ENCODE measurements at regions not wholly inside any gene's neighbourhood (a gene's known extent, or its start where the extent isn't known, plus 50 kb on each side); places are given as distances from the start of the nearest gene placed in this dataset.

GRCh38 chr7:9981742-9982349 lies 991.8 kb upstream of the PHF14 start:
- TF ChIP-seq GATA2 (IDR thresholded peaks at IDR 0.05; ENCODE audit: low read depth, low read length) (peak; percentile 68; the same call in 1 of the 2 replicates), GATA3 (IDR thresholded peaks at IDR 0.05; ENCODE audit: low read depth, low read length) (peak; percentile 83)

DNA sequence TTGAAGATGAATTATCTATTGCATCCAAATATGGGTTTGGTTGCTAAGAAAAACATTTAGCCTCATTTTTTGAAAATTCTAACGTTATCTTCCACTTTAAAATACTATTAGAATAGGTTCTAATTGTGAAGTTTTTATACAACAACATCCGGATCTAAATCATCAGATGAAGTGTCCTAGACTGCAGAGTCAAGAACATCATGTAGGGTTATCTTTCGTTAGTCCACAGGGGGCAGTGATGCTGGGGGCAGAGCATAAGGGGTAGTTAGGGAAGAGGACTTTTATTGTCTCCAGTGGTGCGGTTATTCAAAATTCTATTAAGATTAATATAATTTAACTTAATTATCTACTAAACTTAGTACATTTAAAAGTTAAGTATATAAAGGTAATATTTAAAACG lies 990.6 kb upstream of the PHF14 start:
- TF ChIP-seq GATA3 (IDR thresholded peaks at IDR 0.05; ENCODE audit: low read depth, low read length) (no peak), GATA2 (IDR thresholded peaks at IDR 0.05; ENCODE audit: low read depth, low read length) (no peak)

GRCh38 chr7:10015687-10016086 lies 958.0 kb upstream of the PHF14 start:
- no peak for TF ChIP-seq GATA2 (IDR thresholded peaks at IDR 0.05; ENCODE audit: low read depth, low read length)
- TF ChIP-seq GATA3 (IDR thresholded peaks at IDR 0.05; ENCODE audit: low read depth, low read length), result no peak

GRCh38 chr7:10022480-10022879 lies 951.2 kb upstream of the PHF14 start:
- no peak for TF ChIP-seq GATA3 (IDR thresholded peaks at IDR 0.05; ENCODE audit: low read depth, low read length)
- no peak for TF ChIP-seq GATA2 (IDR thresholded peaks at IDR 0.05; ENCODE audit: low read depth, low read length)

DNA sequence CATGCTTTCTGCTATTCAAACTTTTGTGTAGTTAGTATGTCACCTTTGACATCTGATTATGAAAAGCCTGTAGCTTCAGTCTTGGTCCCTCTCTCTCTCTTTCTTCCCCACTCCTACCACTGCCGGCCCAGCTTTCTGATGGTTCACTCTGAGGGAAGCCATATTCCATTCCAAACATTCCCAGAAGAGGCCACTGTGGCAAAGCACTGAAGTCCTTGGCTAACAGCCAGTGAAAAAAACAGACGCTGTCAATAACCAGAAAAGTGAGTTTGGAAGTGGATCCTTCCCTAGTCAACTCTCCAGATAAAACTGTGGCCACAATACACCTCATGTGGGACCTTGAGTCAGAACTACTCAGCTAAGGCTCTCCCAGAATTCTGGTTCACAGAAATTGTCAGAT lies 950.7 kb upstream of the PHF14 start:
- TF ChIP-seq GATA2 (IDR thresholded peaks at IDR 0.05; ENCODE audit: low read depth, low read length), result no peak

- TF ChIP-seq GATA2 (IDR thresholded peaks at IDR 0.05; ENCODE audit: low read depth, low read length), result no peak
- TF ChIP-seq GATA3 (IDR thresholded peaks at IDR 0.05; ENCODE audit: low read depth, low read length), result no peak
Measured at GRCh38 chr7:10034843-10035556, 938.7 kb upstream of the PHF14 start.

- TF ChIP-seq GATA2 (IDR thresholded peaks at IDR 0.05; ENCODE audit: low read depth, low read length) (peak; percentile 86), GATA3 (IDR thresholded peaks at IDR 0.05; ENCODE audit: low read depth, low read length) (peak; percentile 91)
Measured at GRCh38 chr7:10036693-10037092, 937.0 kb upstream of the PHF14 start.

DNA sequence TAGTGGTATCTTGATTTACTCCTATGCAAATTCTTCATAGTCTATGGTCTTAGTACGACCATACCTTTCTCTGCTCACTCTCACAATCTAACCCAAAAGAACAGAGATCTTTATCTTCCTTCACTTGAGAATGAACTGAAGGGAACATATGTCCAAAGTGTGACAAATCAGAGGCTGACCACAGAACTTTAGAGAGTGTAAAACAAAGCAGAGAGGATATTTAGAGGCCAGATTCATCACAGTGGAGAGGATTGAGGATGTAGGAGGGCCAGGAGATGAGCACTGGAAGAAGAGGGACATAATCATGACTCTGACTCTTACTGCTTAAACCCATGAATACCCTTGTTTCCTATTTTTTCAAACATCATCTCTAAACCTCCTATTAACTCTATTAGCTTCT lies 935.3 kb upstream of the PHF14 start:
- TF ChIP-seq GATA3 (IDR thresholded peaks at IDR 0.05; ENCODE audit: low read depth, low read length), result no peak; the same call in 1 of the 2 replicates
- no peak; the same call in 1 of the 2 replicates for TF ChIP-seq GATA2 (IDR thresholded peaks at IDR 0.05; ENCODE audit: low read depth, low read length)

DNA sequence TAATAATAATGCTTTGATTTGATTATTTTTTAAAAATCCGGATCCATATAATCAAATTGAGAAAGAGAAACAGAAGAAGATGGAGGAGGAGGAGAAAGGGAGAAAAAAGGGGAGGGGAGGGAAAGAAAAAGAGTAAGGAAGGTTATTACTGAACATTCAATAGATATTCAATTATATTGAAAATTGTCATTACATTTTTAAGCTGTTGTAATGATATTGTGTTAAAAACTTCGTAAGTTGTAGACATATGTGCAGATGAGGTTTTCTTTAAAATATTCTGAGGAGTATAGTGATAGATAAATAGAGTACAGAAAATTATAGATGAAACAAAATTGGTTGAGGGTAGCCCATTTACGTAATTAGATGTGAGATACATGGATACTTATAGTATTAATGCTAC lies 933.0 kb upstream of the PHF14 start:
- TF ChIP-seq GATA2 (IDR thresholded peaks at IDR 0.05; ENCODE audit: low read depth, low read length), result no peak
- no peak for TF ChIP-seq GATA3 (IDR thresholded peaks at IDR 0.05; ENCODE audit: low read depth, low read length)

DNA sequence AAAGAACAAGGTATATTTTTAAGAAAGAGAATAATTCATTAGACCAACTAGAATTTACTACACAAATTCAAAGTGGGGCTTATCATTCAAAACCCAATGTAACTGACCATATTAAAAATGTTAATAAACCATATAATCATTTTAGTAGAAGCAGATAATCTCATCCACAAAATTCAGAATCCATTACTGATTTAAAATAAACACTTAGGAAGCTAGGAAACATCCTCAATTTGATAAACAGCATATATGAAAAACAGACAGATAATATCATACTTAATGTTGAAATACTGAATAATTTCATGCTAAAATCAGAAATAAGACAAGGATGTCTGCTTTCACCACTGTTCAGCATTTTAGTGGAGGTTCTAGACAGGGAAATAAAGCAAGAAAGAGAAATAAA lies 902.8 kb upstream of the PHF14 start:
- TF ChIP-seq GATA2 (IDR thresholded peaks at IDR 0.05; ENCODE audit: low read depth, low read length) (no peak), GATA3 (IDR thresholded peaks at IDR 0.05; ENCODE audit: low read depth, low read length) (no peak)

GRCh38 chr7:10075866-10076265 lies 897.8 kb upstream of the PHF14 start:
- TF ChIP-seq GATA2 (IDR thresholded peaks at IDR 0.05; ENCODE audit: low read depth, low read length), result no peak
- no peak for TF ChIP-seq GATA3 (IDR thresholded peaks at IDR 0.05; ENCODE audit: low read depth, low read length)

DNA sequence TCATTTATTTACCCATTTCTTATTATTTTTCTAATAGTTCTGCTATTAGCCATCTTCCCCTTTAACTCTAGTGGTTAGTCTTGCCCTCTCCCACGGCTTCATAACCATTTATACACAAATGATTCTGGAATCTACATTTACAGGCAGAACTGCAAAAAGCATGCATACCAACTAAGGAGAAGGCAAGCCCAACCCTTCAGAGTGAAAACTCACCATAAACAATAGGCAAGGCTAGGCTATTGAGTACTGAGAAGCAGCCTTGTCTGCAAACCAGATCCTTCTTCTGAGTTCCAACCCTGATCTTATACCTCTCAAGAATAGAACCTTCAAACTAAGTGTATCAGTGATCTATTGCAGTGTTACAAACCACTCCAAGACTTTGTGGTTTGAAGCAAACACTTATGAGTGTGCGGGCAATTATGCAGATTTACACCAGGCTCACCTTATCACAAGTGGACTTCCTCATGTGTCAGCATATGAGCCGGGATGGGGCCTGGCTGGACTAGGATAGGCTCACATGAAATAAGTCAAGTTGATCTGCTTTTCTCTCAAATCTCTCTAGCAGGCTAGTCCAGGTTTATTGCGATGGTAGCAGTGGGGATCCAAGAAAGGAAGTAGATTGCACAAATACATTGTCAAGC lies 896.9 kb upstream of the PHF14 start:
- TF ChIP-seq GATA2 (IDR thresholded peaks at IDR 0.05; ENCODE audit: low read depth, low read length) (no peak), GATA3 (IDR thresholded peaks at IDR 0.05; ENCODE audit: low read depth, low read length) (no peak)

DNA sequence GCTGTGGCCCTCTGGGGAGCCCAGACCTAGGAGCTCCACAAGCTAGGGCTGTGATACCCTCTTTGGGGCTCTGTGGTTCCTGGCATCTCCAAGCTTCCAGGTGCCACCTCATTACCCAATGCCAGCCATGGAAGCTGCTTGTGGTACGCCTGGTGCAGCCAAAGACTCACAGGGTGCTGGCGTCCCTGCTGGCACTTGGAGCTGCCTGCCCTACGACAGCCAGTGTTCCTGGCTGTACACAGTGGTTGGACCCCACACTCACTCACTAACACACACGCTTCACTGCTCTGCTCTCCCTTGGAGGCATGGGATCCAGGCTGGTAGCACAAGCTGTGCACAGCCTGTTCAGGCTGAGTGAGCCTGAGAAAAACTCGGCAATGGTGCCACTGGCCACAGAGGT lies 894.1 kb upstream of the PHF14 start:
- TF ChIP-seq GATA2 (IDR thresholded peaks at IDR 0.05; ENCODE audit: low read depth, low read length), result no peak
- TF ChIP-seq GATA3 (IDR thresholded peaks at IDR 0.05; ENCODE audit: low read depth, low read length), result no peak

DNA sequence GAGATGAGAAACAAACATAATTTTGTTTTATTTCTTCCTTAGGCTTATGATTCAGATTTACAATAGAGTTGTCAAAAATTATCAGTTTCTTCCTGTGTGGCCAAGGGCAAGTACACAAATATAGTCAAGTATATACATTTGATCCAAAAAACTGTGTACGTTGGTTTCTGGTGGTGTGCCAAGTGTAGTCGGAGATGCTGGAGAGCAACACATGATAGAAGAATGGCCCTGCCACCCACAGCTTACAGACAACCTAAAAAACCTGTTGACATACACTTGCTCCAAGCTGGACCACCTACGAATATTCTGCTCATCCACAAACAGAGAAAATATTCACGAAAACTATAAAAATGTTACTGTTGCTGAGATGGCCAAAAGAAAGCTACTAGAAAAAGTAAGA lies 890.8 kb upstream of the PHF14 start:
- TF ChIP-seq GATA3 (IDR thresholded peaks at IDR 0.05; ENCODE audit: low read depth, low read length), result no peak
- no peak for TF ChIP-seq GATA2 (IDR thresholded peaks at IDR 0.05; ENCODE audit: low read depth, low read length)

DNA sequence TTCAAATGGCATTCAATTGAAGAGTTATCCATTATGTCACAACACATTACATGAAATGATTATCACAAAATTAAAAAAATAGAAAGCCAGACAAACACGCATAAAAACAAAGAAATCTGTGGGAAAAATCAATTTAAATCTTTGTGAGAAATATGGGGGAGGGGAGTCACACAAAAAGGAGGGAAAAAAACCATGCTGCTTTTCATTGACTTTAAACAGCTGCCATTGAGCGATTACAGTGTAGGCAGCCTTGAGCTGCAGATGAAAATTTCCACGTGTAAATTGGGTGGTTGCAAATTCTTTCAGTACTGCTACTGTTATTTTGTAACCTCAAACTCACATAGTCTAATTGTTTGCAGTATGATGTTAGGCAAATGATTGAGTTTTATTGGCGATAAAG lies 889.9 kb upstream of the PHF14 start:
- TF ChIP-seq GATA3 (IDR thresholded peaks at IDR 0.05; ENCODE audit: low read depth, low read length), result no peak
- no peak for TF ChIP-seq GATA2 (IDR thresholded peaks at IDR 0.05; ENCODE audit: low read depth, low read length)
